ENCODE measurements at regions not wholly inside any gene's neighbourhood (a gene's known extent, or its start where the extent isn't known, plus 50 kb on each side); places are given as distances from the start of the nearest gene placed in this dataset.

DNA sequence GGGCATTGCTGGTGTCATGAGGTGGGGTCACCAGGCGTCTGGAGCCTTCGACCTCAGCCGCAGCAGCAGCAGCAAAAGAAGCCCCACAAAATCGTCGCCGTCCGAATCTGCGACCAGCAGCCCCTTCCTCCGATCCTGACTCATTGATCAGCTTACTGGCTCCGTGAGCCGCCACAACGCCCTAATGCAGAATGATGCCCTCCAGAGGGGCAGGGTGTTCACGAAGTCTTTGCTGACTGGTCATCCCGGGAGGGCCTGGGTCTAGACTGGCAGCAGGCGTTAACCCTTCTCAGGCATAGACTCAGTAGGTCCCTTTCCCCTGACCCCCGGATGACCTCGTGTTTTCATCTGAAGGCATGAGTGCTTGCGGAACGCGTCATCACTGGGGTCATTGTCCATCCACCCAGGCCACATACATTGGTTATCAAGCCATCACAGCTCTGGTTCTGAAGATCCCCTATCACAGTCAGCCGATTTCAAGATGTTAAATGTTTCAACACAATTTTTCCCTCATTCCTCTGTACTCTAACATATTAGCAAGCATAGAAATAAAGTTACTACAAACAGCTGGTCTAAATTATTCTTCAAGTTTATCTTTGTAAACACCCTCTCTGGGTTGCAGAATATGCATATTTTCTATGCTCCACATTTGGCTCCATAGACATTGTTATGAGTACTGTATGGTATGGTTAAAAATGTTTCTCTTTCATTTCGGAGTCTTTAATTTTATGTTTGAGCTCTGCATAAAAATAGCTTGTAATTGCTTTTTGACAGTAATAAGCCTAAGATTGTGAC, 83.3 kb upstream of the SALL3 start:
- H3K4me1 ChIP-seq (ENCODE audit: control insufficient read depth, low read length), result no peaks in the 10 kb centered on the region
- H3F3A ChIP-seq (ENCODE audit: control insufficient read depth, insufficient read depth), result no peaks in the 10 kb centered on the region
- H3K36me3 ChIP-seq (ENCODE audit: control insufficient read depth, low read length), result no peaks in the 10 kb centered on the region
- H3K9me3 ChIP-seq (ENCODE audit: control insufficient read depth, insufficient read depth, low read length), result no peaks in the 10 kb centered on the region
- no peaks in the 10 kb centered on the region for H3K9me2 ChIP-seq (replicated peaks; ENCODE audit: control insufficient read depth, low read length)
- no peaks in the 10 kb centered on the region for H3K27me3 ChIP-seq (ENCODE audit: control insufficient read depth, low read length)
- no peak overlapping the region for H3K27ac ChIP-seq (ENCODE audit: low read depth, low read length)
- no peak overlapping the region for H3K4me2 ChIP-seq (ENCODE audit: low read length)
- TF ChIP-seq, protein P1, sequence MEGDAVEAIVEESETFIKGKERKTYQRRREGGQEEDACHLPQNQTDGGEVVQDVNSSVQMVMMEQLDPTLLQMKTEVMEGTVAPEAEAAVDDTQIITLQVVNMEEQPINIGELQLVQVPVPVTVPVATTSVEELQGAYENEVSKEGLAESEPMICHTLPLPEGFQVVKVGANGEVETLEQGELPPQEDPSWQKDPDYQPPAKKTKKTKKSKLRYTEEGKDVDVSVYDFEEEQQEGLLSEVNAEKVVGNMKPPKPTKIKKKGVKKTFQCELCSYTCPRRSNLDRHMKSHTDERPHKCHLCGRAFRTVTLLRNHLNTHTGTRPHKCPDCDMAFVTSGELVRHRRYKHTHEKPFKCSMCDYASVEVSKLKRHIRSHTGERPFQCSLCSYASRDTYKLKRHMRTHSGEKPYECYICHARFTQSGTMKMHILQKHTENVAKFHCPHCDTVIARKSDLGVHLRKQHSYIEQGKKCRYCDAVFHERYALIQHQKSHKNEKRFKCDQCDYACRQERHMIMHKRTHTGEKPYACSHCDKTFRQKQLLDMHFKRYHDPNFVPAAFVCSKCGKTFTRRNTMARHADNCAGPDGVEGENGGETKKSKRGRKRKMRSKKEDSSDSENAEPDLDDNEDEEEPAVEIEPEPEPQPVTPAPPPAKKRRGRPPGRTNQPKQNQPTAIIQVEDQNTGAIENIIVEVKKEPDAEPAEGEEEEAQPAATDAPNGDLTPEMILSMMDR (IDR thresholded peaks at IDR 0.05; ENCODE audit: low read depth, low read length, poor library complexity, severe bottlenecking), result no peak
- no peak for TF ChIP-seq EZH2phosphoT487 (IDR thresholded peaks at IDR 0.05; ENCODE audit: borderline replicate concordance, low read length)
- H4K20me1 ChIP-seq (ENCODE audit: control insufficient read depth, insufficient read depth, low read depth, low read length), result no peaks in the 10 kb centered on the region
- no peaks in the 10 kb centered on the region for H3K79me2 ChIP-seq (ENCODE audit: control insufficient read depth, low read length)
- no peak overlapping the region for H3K4me3 ChIP-seq (ENCODE audit: low read length)

DNA sequence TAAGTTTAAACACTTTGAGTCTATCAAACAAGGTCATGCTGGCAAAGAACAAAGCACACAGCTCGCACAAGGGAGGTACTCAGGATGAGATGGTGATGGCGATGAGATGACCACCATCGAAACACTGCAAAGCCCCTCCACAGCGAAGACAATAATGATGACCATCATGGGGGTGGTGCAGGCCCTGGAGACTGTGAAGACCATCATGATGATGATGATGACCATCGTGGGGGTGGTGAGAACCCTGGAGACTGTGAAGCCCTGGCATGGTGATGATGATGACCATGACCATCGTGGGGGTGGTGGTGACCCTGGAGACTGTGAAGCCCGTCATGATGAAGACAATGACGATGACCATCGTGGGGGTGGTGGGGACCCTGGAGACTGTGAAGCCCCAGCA, 81.6 kb upstream of the SALL3 start:
- no peaks in the 10 kb centered on the region for H3K36me3 ChIP-seq (ENCODE audit: control insufficient read depth, low read length)
- no peaks in the 10 kb centered on the region for H3K9me2 ChIP-seq (replicated peaks; ENCODE audit: control insufficient read depth, low read length)
- no peaks in the 10 kb centered on the region for H4K20me1 ChIP-seq (ENCODE audit: control insufficient read depth, insufficient read depth, low read depth, low read length)
- H3F3A ChIP-seq (ENCODE audit: control insufficient read depth, insufficient read depth), result no peaks in the 10 kb centered on the region
- TF ChIP-seq EZH2phosphoT487 (IDR thresholded peaks at IDR 0.05; ENCODE audit: borderline replicate concordance, low read length), result no peak
- TF ChIP-seq, protein P1 (IDR thresholded peaks at IDR 0.05; ENCODE audit: low read depth, low read length, poor library complexity, severe bottlenecking), result no peak
- H3K79me2 ChIP-seq (ENCODE audit: control insufficient read depth, low read length), result no peaks in the 10 kb centered on the region
- no peak overlapping the region for H3K4me3 ChIP-seq (ENCODE audit: low read length)
- H3K27ac ChIP-seq (ENCODE audit: low read depth, low read length), result no peak overlapping the region
- no peak overlapping the region for H3K4me2 ChIP-seq (ENCODE audit: low read length)
- H3K27me3 ChIP-seq (ENCODE audit: control insufficient read depth, low read length), result no peaks in the 10 kb centered on the region
- no peaks in the 10 kb centered on the region for H3K9me3 ChIP-seq (ENCODE audit: control insufficient read depth, insufficient read depth, low read length)
- H3K4me1 ChIP-seq (ENCODE audit: control insufficient read depth, low read length), result no peaks in the 10 kb centered on the region

DNA sequence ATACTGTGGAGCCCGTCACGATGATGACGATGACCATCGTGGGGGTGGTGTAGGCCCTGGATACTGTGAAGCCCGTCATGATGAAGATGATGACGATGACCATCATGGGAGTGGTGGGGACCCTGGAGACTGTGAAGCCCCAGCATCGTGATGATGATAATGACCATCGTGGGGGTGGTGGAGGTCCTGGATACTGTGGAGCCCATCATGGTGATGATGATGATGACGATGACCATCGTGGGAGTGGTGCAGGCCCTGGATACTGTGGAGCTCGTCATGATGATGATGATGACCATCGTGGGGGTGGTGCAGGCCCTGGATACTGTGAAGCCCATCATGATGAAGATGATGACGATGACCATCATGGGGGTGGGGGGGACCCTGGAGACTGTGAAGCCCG, 81.0 kb upstream of the SALL3 start:
- Histone ChIP-seq H3K4me1 (ENCODE audit: control insufficient read depth, low read length) (no peaks in the 10 kb centered on the region), H3K27ac (ENCODE audit: low read depth, low read length) (no peak overlapping the region), H3F3A (ENCODE audit: control insufficient read depth, insufficient read depth) (no peaks in the 10 kb centered on the region), H3K9me2 (replicated peaks; ENCODE audit: control insufficient read depth, low read length) (no peaks in the 10 kb centered on the region), H3K4me3 (ENCODE audit: low read length) (no peak overlapping the region), H3K36me3 (ENCODE audit: control insufficient read depth, low read length) (no peaks in the 10 kb centered on the region), H4K20me1 (ENCODE audit: control insufficient read depth, insufficient read depth, low read depth, low read length) (no peaks in the 10 kb centered on the region), H3K27me3 (ENCODE audit: control insufficient read depth, low read length) (no peaks in the 10 kb centered on the region), H3K4me2 (ENCODE audit: low read length) (no peak overlapping the region), H3K79me2 (ENCODE audit: control insufficient read depth, low read length) (no peaks in the 10 kb centered on the region), H3K9me3 (ENCODE audit: control insufficient read depth, insufficient read depth, low read length) (no peaks in the 10 kb centered on the region)
- no peak for TF ChIP-seq EZH2phosphoT487 (IDR thresholded peaks at IDR 0.05; ENCODE audit: borderline replicate concordance, low read length)
- TF ChIP-seq, protein P1 (IDR thresholded peaks at IDR 0.05; ENCODE audit: low read depth, low read length, poor library complexity, severe bottlenecking), result no peak
